PC-3 (cell line): ENCODE measurements at regions not wholly inside any gene's neighbourhood (a gene's known extent, or its start where the extent isn't known, plus 50 kb on each side); places are given as distances from the start of the nearest gene placed in this dataset.
"Not testable (repeated sequence)": the region's sequence is repeated elsewhere in the genome, so short reads cannot be mapped to it uniquely, and the experiment has no call there.

ENCODE experiments used
- ATAC-seq: fragments of 200-7000 bp; cut with Tn5 transposase; 2 replicates; pipeline ENCODE4 v1.9.1; 2020; ENCODE audit warnings: mild to moderate bottlenecking, moderate library complexity
- BruUV-seq: library from RNA; stranded (reverse); fragments of 400-500 nt; replicated peaks from 2 replicates; lab custom pipeline; 2021; lab: Mats Ljungman, UMichigan
- CTCF ChIA-PET: fragments of 300-600 bp; sonication (Branson Sonifier 250); formaldehyde crosslinking; loops from one replicate; lab custom pipeline; 2022; ENCODE audit warnings: antibody characterized with exemption; lab: Charles Lee
- POLR2A ChIA-PET: fragments of 300-600 bp; sonication (Branson Sonifier 250); formaldehyde crosslinking; loops from one replicate; lab custom pipeline; 2022; ENCODE audit warnings: antibody characterized with exemption; ENCODE audit not compliant: unreplicated experiment; lab: Charles Lee
- DNase-seq: peaks from one replicate; pipeline ENCODE4 v3.0.0-alpha.2; 2015
- H2AFZ ChIP-seq: fragments of 300-600 bp; sonication (generic); 2 replicates; pipeline ENCODE4 v1.6.0; 2016; ENCODE audit warnings: antibody characterized with exemption, low read length
- H3F3A ChIP-seq: fragments of 300-600 bp; sonication (generic); one replicate; pipeline ENCODE4 v1.6.0; 2017; ENCODE audit warnings: antibody characterized with exemption, low read length, control low read depth, mild to moderate bottlenecking; ENCODE audit not compliant: unreplicated experiment
- H3K27ac ChIP-seq: fragments of 300-600 bp; sonication (generic); 2 replicates; pipeline ENCODE4 v1.5.1; 2016; ENCODE audit warnings: mild to moderate bottlenecking, low read length
- H3K27me3 ChIP-seq: fragments of 300-600 bp; sonication (generic); 2 replicates; pipeline ENCODE4 v1.6.1; 2016; ENCODE audit warnings: low read length, mixed read lengths
- H3K36me3 ChIP-seq: fragments of 300-600 bp; sonication (generic); 2 replicates; pipeline ENCODE4 v1.6.1; 2016; ENCODE audit warnings: low read depth, mixed run types, low read length, mixed read lengths
- H3K4me1 ChIP-seq: fragments of 300-600 bp; sonication (generic); 2 replicates; pipeline ENCODE4 v1.5.1; 2016; ENCODE audit warnings: low read length; ENCODE audit not compliant: insufficient read depth
- H3K4me2 ChIP-seq: fragments of 300-600 bp; sonication (generic); 2 replicates; pipeline ENCODE4 v1.6.0; 2016; ENCODE audit warnings: low read length
- H3K4me3 ChIP-seq: fragments of 300-600 bp; sonication (generic); 2 replicates; pipeline ENCODE4 v1.5.1; 2016; ENCODE audit warnings: mild to moderate bottlenecking, low read length, mixed read lengths
- H3K79me2 ChIP-seq: fragments of 300-600 bp; sonication (generic); 2 replicates; pipeline ENCODE4 v1.6.1; 2017; ENCODE audit warnings: low read length, mixed read lengths
- H3K9ac ChIP-seq: fragments of 300-600 bp; sonication (generic); 2 replicates; pipeline ENCODE4 v1.6.0; 2016; ENCODE audit warnings: mild to moderate bottlenecking, low read length
- H3K9me2 ChIP-seq: fragments of 300-600 bp; sonication (generic); replicated peaks from 2 replicates; pipeline ENCODE4 v1.6.1; 2016; ENCODE audit warnings: mixed run types, low read length, mixed read lengths
- H3K9me3 ChIP-seq: fragments of 300-600 bp; sonication (generic); 2 replicates; pipeline ENCODE4 v1.6.1; 2016; ENCODE audit warnings: low read length, mixed read lengths
- H4K20me1 ChIP-seq: fragments of 300-600 bp; sonication (generic); 2 replicates; pipeline ENCODE4 v1.6.1; 2016; ENCODE audit warnings: low read length, mixed read lengths
- CTCF ChIP-seq: fragments of 300-600 bp; sonication (generic); conservative IDR thresholded peaks from 2 replicates; pipeline ENCODE4 v1.5.1; 2017; ENCODE audit warnings: antibody characterized with exemption, low read depth, mild to moderate bottlenecking, low read length
- EZH2 ChIP-seq: fragments of 300-600 bp; sonication (generic); IDR thresholded peaks from one replicate; pipeline ENCODE4 v1.6.1; 2017; ENCODE audit warnings: antibody characterized with exemption, mild to moderate bottlenecking, low read length; ENCODE audit not compliant: unreplicated experiment
- EZH2phosphoT487 ChIP-seq: fragments of 300-600 bp; sonication (generic); IDR thresholded peaks from 2 replicates; pipeline ENCODE4 v1.6.1; 2018; ENCODE audit warnings: mild to moderate bottlenecking, antibody characterized with exemption, low read length, borderline replicate concordance
- intact Hi-C: fragments of 100-400 bp; cut with micrococcal nuclease; formaldehyde crosslinking; loops from 2 replicates; pipeline ENCODE4 v1.9.0; 2023

GRCh38 chr1:25171013-25171412, 61.3 kb downstream of the SYF2 start:
- H3K27me3 ChIP-seq, H3F3A ChIP-seq, CTCF ChIA-PET, H2AFZ ChIP-seq, H3K4me3 ChIP-seq, H3K9me2 ChIP-seq, H3K79me2 ChIP-seq, H3K27ac ChIP-seq, H3K9ac ChIP-seq, BruUV-seq, H3K9me3 ChIP-seq, POLR2A ChIA-PET, DNase-seq, H4K20me1 ChIP-seq, ATAC-seq, H3K36me3 ChIP-seq, intact Hi-C loops, H3K4me2 ChIP-seq: not testable (repeated sequence)
- peaks cover 21% of the 10 kb centered on the region for H3K4me1 ChIP-seq

GRCh38 chr1:25170439-25170838, 61.9 kb downstream of the SYF2 start:
- H3K4me2 ChIP-seq, result no peak overlapping the region
- CTCF ChIA-PET, result no interaction called here

GRCh38 chr1:25169610-25170009, 62.7 kb downstream of the SYF2 start:
- no peak overlapping the region for H2AFZ ChIP-seq
- ChIA-PET POLR2A (no interaction called here), CTCF (no interaction called here)
- no peak overlapping the region for H3K9ac ChIP-seq
- H3K4me1 ChIP-seq, result peaks cover 21% of the 10 kb centered on the region
- no peaks in the 10 kb centered on the region for H3K36me3 ChIP-seq
- no peak overlapping the region for H3K4me2 ChIP-seq
- intact Hi-C loops, result no loop called here
- H3F3A ChIP-seq, result no peaks in the 10 kb centered on the region
- no TSS peak for BruUV-seq
- no peaks in the 10 kb centered on the region for H3K9me2 ChIP-seq
- TF ChIP-seq CTCF, result no peak
- TF ChIP-seq EZH2, result no peak
- no peak for TF ChIP-seq EZH2phosphoT487
- H3K27ac ChIP-seq, result no peak overlapping the region
- H3K27me3 ChIP-seq, result no peaks in the 10 kb centered on the region
- no peaks in the 10 kb centered on the region for H3K9me3 ChIP-seq
- no peaks in the 10 kb centered on the region for H4K20me1 ChIP-seq
- no peak overlapping the region for H3K4me3 ChIP-seq
- no peaks in the 10 kb centered on the region for H3K79me2 ChIP-seq
- ATAC-seq (no peak), DNase-seq (no peak)

More at GRCh38 chr1:25170439-25170838, 61.9 kb downstream of the SYF2 start:
- Histone ChIP-seq H3K27me3 (no peaks in the 10 kb centered on the region), H3K4me3 (no peak overlapping the region), H2AFZ (no peak overlapping the region), H3K36me3 (no peaks in the 10 kb centered on the region), H3K4me1 (peaks cover 21% of the 10 kb centered on the region), H4K20me1 (no peaks in the 10 kb centered on the region), H3F3A (no peaks in the 10 kb centered on the region), H3K9me3 (no peaks in the 10 kb centered on the region), H3K9ac (no peak overlapping the region), H3K79me2 (no peaks in the 10 kb centered on the region), H3K27ac (no peak overlapping the region), H3K9me2 (no peaks in the 10 kb centered on the region)
- intact Hi-C loops, result no loop called here
- ATAC-seq, result no peak
- no peak for DNase-seq
- TF ChIP-seq EZH2 (no peak), CTCF (no peak), EZH2phosphoT487 (no peak)
- BruUV-seq, result no TSS peak
- POLR2A ChIA-PET, result no interaction called here
